ENCODE measurements at regions not wholly inside any gene's neighbourhood (a gene's known extent, or its start where the extent isn't known, plus 50 kb on each side); places are given as distances from the start of the nearest gene placed in this dataset.
"Not testable (repeated sequence)": the region's sequence is repeated elsewhere in the genome, so short reads cannot be mapped to it uniquely, and the experiment has no call there.

DNA sequence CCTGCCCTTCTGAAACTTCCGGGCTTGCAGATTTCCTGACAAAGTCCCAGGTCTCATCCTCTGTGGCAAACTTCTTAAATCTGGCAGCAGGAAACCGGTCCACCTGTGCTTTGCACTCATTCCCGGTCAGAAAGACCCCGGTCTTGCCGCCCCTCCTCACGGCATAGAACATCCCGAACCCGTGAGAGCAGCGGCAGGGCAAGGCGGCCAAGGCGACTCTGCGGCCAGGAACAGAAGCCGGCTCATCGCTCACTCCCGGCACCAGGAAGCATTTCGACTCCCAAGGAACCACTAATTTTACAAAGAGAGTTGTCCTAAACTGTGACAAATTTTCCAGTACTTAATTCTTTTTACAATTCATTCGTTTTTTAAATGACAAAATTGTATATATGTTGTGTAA lies 140.3 kb downstream of the USP22 start:
- not testable (repeated sequence) for DNase-seq (ENCODE audit: low read depth in 2 of 2)

GRCh38 chr17:20903549-20903948 lies 139.3 kb downstream of the USP22 start:
- not testable (repeated sequence) for DNase-seq (ENCODE audit: low read depth in 2 of 2)

DNA sequence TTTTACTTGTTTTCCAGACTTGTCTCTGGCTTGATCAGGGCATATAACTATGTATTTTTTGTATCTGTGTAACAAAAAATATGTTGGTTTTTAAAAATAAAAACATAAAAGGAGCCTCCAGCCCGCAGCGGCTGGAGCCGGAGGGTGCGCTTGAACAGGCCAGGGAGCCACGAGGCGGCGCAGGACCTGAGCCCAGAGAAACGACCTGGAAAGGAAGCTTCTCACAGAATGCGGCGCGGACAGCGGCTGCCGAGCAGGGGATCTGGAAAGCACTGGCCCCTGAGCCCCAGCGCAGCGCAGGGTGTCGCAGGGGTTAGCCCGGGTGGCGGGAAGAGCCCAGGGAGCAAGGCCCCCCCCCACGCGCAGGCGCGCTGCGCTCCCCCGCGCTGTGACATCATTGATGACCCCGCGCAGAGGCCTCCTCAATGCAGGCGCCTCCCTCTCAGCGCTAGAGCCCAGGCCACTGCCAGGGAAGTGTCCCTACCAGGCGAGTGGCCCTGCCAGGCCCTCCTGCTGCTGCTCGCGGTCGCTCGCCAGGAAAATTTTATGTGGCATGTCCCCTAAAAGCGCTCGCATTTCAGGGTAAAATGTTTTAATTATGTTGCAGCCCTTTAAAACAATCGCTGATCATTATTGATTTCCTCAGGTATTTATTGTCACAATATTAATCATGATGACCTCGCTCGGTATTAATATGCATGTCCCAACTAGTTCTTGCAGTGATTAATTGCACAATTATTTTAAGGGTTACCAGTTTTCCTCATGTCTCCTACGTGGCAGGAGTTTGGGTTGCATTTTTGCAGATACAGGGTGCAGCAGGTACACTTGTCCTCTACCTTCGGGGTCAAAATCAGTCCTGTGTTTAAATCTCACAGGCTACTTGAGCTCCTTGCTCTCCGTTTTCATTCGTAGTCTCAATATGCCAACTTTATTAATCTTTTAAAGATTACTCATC lies 134.2 kb downstream of the USP22 start:
- DNase-seq (ENCODE audit: low read depth in 2 of 2): peak; percentile 62 to 75

GRCh38 chr17:20914658-20915057 lies 128.2 kb downstream of the USP22 start:
- no peak for DNase-seq (ENCODE audit: low read depth in 2 of 2)

DNA sequence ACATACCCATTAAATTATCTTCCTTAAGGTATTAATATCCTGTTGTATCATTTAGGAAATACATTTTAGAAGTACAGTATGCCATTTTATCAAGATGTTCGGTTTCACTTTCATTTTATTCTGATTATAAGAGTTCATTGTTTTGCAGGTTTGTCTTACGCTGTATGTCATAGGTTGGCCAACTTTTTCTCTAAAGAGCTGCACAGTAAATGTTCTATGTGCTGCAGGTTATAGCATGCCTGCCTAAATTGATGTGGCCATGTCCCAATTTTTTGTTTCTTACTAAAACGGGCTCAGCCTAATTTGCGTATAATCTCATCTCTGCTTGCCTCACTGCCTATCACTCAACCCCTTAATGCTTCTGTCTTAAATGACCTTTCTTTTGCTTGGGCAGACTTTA lies 126.4 kb downstream of the USP22 start:
- DNase-seq (ENCODE audit: low read depth in 2 of 2): no peak

- DNase-seq (ENCODE audit: low read depth in 2 of 2): not testable (repeated sequence)
Measured at GRCh38 chr17:20917610-20918306, 125.1 kb downstream of the USP22 start.

- no peak for DNase-seq (ENCODE audit: low read depth in 2 of 2)
Measured at GRCh38 chr17:20920095-20920814, 122.6 kb downstream of the USP22 start.

- DNase-seq (ENCODE audit: low read depth in 2 of 2): no peak
Measured at GRCh38 chr17:20920815-20921199, 122.0 kb downstream of the USP22 start.

- DNase-seq (ENCODE audit: low read depth in 2 of 2): no peak
Measured at GRCh38 chr17:20922128-20922670, 120.6 kb downstream of the USP22 start.

- DNase-seq (ENCODE audit: low read depth in 2 of 2): no peak
Measured at GRCh38 chr17:20924306-20924705, 118.5 kb downstream of the USP22 start.

GRCh38 chr17:20925091-20925490 lies 117.7 kb downstream of the USP22 start:
- no peak for DNase-seq (ENCODE audit: low read depth in 2 of 2)

DNA sequence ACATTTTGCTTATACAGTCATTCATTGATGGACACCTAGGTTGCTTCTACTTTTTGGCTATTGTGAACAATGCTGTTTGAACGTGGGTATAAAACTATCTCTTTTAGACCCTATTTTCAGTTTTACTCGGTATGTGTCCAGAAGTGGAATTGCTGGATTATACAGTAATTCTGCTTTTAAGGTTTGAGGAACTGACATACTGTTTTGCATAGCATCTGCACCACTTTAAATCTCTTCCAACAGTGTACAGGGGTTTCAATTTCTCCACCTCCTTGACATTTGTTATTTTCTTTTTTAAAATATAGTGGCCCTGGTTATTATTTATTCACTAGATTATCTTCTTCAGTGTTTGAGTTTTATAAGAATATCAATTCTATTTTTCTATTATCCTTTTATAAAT lies 116.9 kb downstream of the USP22 start:
- DNase-seq (ENCODE audit: low read depth in 2 of 2): no peak

DNA sequence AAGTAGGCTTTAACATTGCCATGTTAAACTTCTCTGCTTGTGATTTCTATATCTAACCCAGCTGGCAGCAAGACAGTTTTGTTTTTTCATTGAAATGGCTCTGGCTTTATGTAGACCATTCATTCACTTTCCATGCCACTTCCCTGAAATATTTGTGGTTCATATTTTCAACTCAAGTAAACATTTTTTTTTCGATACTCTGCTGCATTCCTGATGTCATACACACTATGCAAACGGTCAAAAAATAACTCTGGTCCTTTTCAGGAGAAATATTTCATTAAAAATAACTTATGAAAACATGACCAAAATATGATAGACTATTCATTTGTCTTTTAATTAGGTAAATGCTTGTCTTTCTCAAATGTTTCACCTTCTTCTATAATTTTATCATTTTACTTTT lies 116.3 kb downstream of the USP22 start:
- no peak for DNase-seq (ENCODE audit: low read depth in 2 of 2)

- no peak for DNase-seq (ENCODE audit: low read depth in 2 of 2)
Measured at GRCh38 chr17:20927308-20927977, 115.4 kb downstream of the USP22 start.

DNA sequence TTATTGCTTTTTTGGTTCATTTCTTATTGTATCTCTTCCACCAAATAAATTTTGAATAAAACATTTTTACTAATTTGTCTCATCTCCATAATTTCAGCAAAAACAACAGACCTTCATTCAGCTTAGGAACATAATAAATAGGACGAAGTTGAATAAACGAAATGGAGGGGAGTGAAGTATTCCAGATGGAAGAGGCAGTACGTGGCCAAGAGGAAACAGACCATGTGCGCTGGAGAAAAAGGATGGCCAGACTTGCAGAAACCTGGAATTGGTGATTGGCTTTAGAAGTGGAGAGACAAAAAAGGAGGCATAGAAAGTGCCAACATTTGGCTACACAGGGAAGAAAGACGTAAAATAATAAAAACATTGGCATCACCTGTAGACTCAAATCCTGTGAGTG lies 113.5 kb downstream of the USP22 start:
- no peak for DNase-seq (ENCODE audit: low read depth in 2 of 2)

GRCh38 chr17:20930081-20930760 lies 112.6 kb downstream of the USP22 start:
- DNase-seq (ENCODE audit: low read depth in 2 of 2): no peak

- not testable (repeated sequence) for DNase-seq (ENCODE audit: low read depth in 2 of 2)
Measured at GRCh38 chr17:20933040-20933439, 109.8 kb downstream of the USP22 start.

DNA sequence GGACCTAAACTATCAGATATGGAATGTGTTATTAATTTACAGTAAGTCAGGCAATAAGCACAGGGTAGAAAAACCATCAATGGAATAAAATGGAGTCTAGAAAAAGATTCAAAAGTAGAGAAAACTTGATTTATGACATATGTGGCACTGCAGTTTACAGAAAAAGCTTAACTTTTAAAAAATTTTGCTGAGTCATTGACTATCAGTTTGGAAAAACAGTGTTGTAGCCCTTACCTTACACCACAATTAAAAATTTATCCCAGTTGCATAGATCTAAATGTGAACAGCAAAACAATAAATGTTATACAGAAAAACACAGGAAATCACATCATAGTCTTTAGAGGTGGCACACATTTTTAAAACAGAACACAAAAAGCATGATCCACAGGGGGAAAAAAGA lies 108.5 kb downstream of the USP22 start:
- DNase-seq (ENCODE audit: low read depth in 2 of 2): no peak

GRCh38 chr17:20935740-20936139 lies 107.1 kb downstream of the USP22 start:
- DNase-seq (ENCODE audit: low read depth in 2 of 2): no peak

- no peak for DNase-seq (ENCODE audit: low read depth in 2 of 2)
Measured at GRCh38 chr17:20938244-20938643, 104.6 kb downstream of the USP22 start.

Data from stimulated activated CD8-positive, alpha-beta memory T cell treated with anti-CD3 and anti-CD28 coated beads, Interleukin-15, amount 100 ng/mL, for 48 hours (primary cell).